Testis (tissue), 2 donors: ENCODE measurements at regions not wholly inside any gene's neighbourhood (a gene's known extent, or its start where the extent isn't known, plus 50 kb on each side); places are given as distances from the start of the nearest gene placed in this dataset.

Experiments
- DNase-seq: peaks from one replicate; pipeline ENCODE4 v3.0.0-alpha.2; 2019
- H3K27ac ChIP-seq, 2 donors: fragments of 200-600 bp; sonication (generic); one replicate each; pipeline ENCODE4 v1.5.1; 2019
- H3K27me3 ChIP-seq: fragments of 200-600 bp; sonication (generic); one replicate; pipeline ENCODE4 v1.5.1; 2019
- H3K36me3 ChIP-seq: fragments of 200-600 bp; sonication (generic); one replicate; pipeline ENCODE4 v1.5.1; 2017; ENCODE audit warnings: low read depth; ENCODE audit errors: missing control alignments
- H3K4me1 ChIP-seq: fragments of 200-600 bp; sonication (generic); one replicate; pipeline ENCODE4 v1.5.1; 2019
- H3K4me3 ChIP-seq, 2 donors: fragments of 200-600 bp; sonication (generic); one replicate each; pipeline ENCODE4 v1.5.1; 2017 to 2019
- H3K9me3 ChIP-seq: fragments of 200-600 bp; sonication (generic); one replicate; pipeline ENCODE4 v1.5.1; 2017
- CTCF ChIP-seq, 3 experiments: fragments of 450-650 bp in 2 of 3; fragments of 200-600 bp in 1 of 3; sonication (generic) in 1 of 3; IDR thresholded peaks; one replicate each; pipeline ENCODE4 v1.5.1; 2016 to 2019; ENCODE audit warnings: antibody characterized with exemption in 3 of 3, mild to moderate bottlenecking in 2 of 3, moderate library complexity in 1 of 3
- POLR2A ChIP-seq: fragments of 450-650 bp; IDR thresholded peaks from one replicate; pipeline ENCODE4 v1.6.1; 2017; ENCODE audit warnings: antibody characterized with exemption, mild to moderate bottlenecking, moderate library complexity
- WGBS, 2 donors: methylation state at CpG; one replicate each; pipeline ENCODE4 v1.1.5; 2018; 5-methylcytosine and 5-hydroxymethylcytosine counted together
- intact Hi-C: fragments of 100-400 bp; cut with DNase I; formaldehyde crosslinking; loops from one replicate; pipeline ENCODE4 v1.15.1; 2023; ENCODE audit warnings: low total_unique reads

GRCh38 chr1:34656731-34657130 is 98.1 kb upstream of the GJB5 start:
- H3K4me1 ChIP-seq = no peaks in the 10 kb centered on the region
- H3K36me3 ChIP-seq = no peaks in the 10 kb centered on the region
- 67 to 68% methylated on average over 8 of the region's 8 CpGs for WGBS, 2 donors
- TF ChIP-seq CTCF (IDR thresholded peaks at IDR 0.05) (no peak), POLR2A (no peak)
- no peaks in the 10 kb centered on the region for H3K27me3 ChIP-seq
- H3K9me3 ChIP-seq = no peaks in the 10 kb centered on the region
- no peak overlapping the region for H3K27ac ChIP-seq
- H3K4me3 ChIP-seq = no peak overlapping the region
- DNase-seq = no peak
- intact Hi-C loops = no loop called here

GRCh38 chr1:34657266-34657665 is 97.6 kb upstream of the GJB5 start:
- intact Hi-C loops = no loop called here
- H3K4me3 ChIP-seq = no peak overlapping the region
- H3K4me1 ChIP-seq = no peaks in the 10 kb centered on the region
- no peak for DNase-seq
- no peak overlapping the region for H3K27ac ChIP-seq
- TF ChIP-seq POLR2A = no peak
- no peak for TF ChIP-seq CTCF (IDR thresholded peaks at IDR 0.05)
- H3K36me3 ChIP-seq = no peaks in the 10 kb centered on the region
- no peaks in the 10 kb centered on the region for H3K9me3 ChIP-seq
- no peaks in the 10 kb centered on the region for H3K27me3 ChIP-seq

- H3K27ac ChIP-seq = no peak overlapping the region
- no peaks in the 10 kb centered on the region for H3K36me3 ChIP-seq
- no peaks in the 10 kb centered on the region for H3K4me1 ChIP-seq
- TF ChIP-seq POLR2A (no peak), CTCF (IDR thresholded peaks at IDR 0.05) (no peak)
- H3K27me3 ChIP-seq = no peaks in the 10 kb centered on the region
- intact Hi-C loops = no loop called here
- H3K9me3 ChIP-seq = no peaks in the 10 kb centered on the region
- whole genome bisulfite sequencing, 2 donors = 92 to 94% methylated on average over 2 of the region's 2 CpGs
- DNase-seq = no peak
- no peak overlapping the region for H3K4me3 ChIP-seq
These were observed 97.0 kb upstream of the GJB5 start for GRCh38 chr1:34657849-34658248.

- no peak for DNase-seq
- Histone ChIP-seq H3K9me3 (no peaks in the 10 kb centered on the region), H3K27me3 (no peaks in the 10 kb centered on the region), H3K36me3 (no peaks in the 10 kb centered on the region), H3K4me3 (no peak overlapping the region), H3K27ac (no peak overlapping the region), H3K4me1 (no peaks in the 10 kb centered on the region)
- intact Hi-C loops = no loop called here
- TF ChIP-seq CTCF (IDR thresholded peaks at IDR 0.05) (no peak), POLR2A (no peak)
These were observed 91.8 kb upstream of the GJB5 start for GRCh38 chr1:34663031-34663430.

- Histone ChIP-seq H3K4me1 (no peaks in the 10 kb centered on the region), H3K27ac (no peak overlapping the region), H3K36me3 (no peaks in the 10 kb centered on the region), H3K9me3 (no peaks in the 10 kb centered on the region), H3K27me3 (no peaks in the 10 kb centered on the region), H3K4me3 (no peak overlapping the region)
- TF ChIP-seq POLR2A (no peak), CTCF (IDR thresholded peaks at IDR 0.05) (no peak)
- 81 to 86% methylated on average over 3 of the region's 3 CpGs for WGBS, 2 donors
- DNase-seq = no peak
- intact Hi-C loops = no loop called here
These were observed 86.8 kb upstream of the GJB5 start for GRCh38 chr1:34668063-34668462.
